ENCODE measurements at regions not wholly inside any gene's neighbourhood (a gene's known extent, or its start where the extent isn't known, plus 50 kb on each side); places are given as distances from the start of the nearest gene placed in this dataset.

GRCh38 chr22:47575291-47575690, 812.8 kb downstream of the TBC1D22A start:
- no peaks in the 10 kb centered on the region for H3K4me1 ChIP-seq (ENCODE audit: control insufficient read depth, insufficient read depth, low read length)
- TF ChIP-seq USF2 (IDR thresholded peaks at IDR 0.05; ENCODE audit: low read depth, low read length) (no peak), MAZ (IDR thresholded peaks at IDR 0.05; ENCODE audit: borderline replicate concordance, low read depth, low read length) (no peak), BHLHE40 (IDR thresholded peaks at IDR 0.05; ENCODE audit: low read depth, low read length) (no peak), NFE2L2 (IDR thresholded peaks at IDR 0.05; ENCODE audit: low read depth, low read length) (no peak), CEBPB (IDR thresholded peaks at IDR 0.05; ENCODE audit: low read depth, low read length) (no peak), FOS (IDR thresholded peaks at IDR 0.05; ENCODE audit: low read depth, low read length) (no peak), MXI1 (IDR thresholded peaks at IDR 0.05; ENCODE audit: borderline replicate concordance, low read depth, low read length) (no peak), RCOR1 (IDR thresholded peaks at IDR 0.05; ENCODE audit: insufficient replicate concordance, low read length) (no peak), RAD21 (IDR thresholded peaks at IDR 0.05; ENCODE audit: low read length) (no peak), CTCF (conservative IDR thresholded peaks at IDR 0.05; ENCODE audit: low read depth, low read length) (no peak), MAFK (IDR thresholded peaks at IDR 0.05; ENCODE audit: low read depth, low read length) (no peak), POLR2A (IDR thresholded peaks at IDR 0.05; ENCODE audit: low read depth, low read length) (no peak), RFX5 (IDR thresholded peaks at IDR 0.05; ENCODE audit: low read depth, low read length) (no peak), SMC3 (IDR thresholded peaks at IDR 0.05; ENCODE audit: low read depth, low read length) (no peak), ELK1 (IDR thresholded peaks at IDR 0.05; ENCODE audit: borderline replicate concordance, low read depth, low read length) (no peak), CHD1 (IDR thresholded peaks at IDR 0.05; ENCODE audit: low read depth, low read length) (no peak)
- H3K4me2 ChIP-seq (ENCODE audit: low read depth, low read length): no peak overlapping the region
- BruUV-seq (replicated peaks): no TSS peak
- 75% methylated on average over 2 of the region's 11 CpGs; no CpG with 5 or more reads in 1 of the 2 experiments for WGBS, 2 experiments (ENCODE audit: extremely low coverage in 2 of 2, insufficient read length in 1 of 2)
- H4K91ac ChIP-seq (ENCODE audit: insufficient read depth, low read depth, low read length): no peak overlapping the region
- no peaks in the 10 kb centered on the region for H3K36me3 ChIP-seq (ENCODE audit: control insufficient read depth, insufficient read depth, low read length)
- H2AK5ac ChIP-seq (ENCODE audit: low read depth, low read length): no peak overlapping the region
- no peak overlapping the region for H3K4ac ChIP-seq (ENCODE audit: low read depth, low read length)
- no peak overlapping the region for H4K5ac ChIP-seq (ENCODE audit: low read depth, low read length)
- no peak overlapping the region for H2AFZ ChIP-seq (replicated peaks; ENCODE audit: low read length, poor library complexity)
- ChIA-PET POLR2A (ENCODE audit: unreplicated experiment) (no interaction called here), CTCF (no interaction called here)
- H3K56ac ChIP-seq (ENCODE audit: extremely low read depth, insufficient read depth, low read length): no peak overlapping the region
- dilution Hi-C loops (cut with HindIII; ENCODE audit: low sequenced_read_pairs, unreplicated experiment) (no loop called here), intact Hi-C loops (cut with micrococcal nuclease) (no loop called here), in situ Hi-C loops (cut with MboI; ENCODE audit: low sequenced_read_pairs) (no loop called here)
- DNase-seq (no peak), ATAC-seq (ENCODE audit: low read depth) (no peak)
- no peaks in the 10 kb centered on the region for H4K20me1 ChIP-seq (ENCODE audit: insufficient read depth, low read length)
- no peak overlapping the region for H3K23ac ChIP-seq (ENCODE audit: low read depth, low read length)
- H3K4me3 ChIP-seq (ENCODE audit: insufficient read depth, low read depth, low read length): no peak overlapping the region
- no peak overlapping the region for H2BK15ac ChIP-seq (ENCODE audit: low read depth, low read length)
- H2BK120ac ChIP-seq (ENCODE audit: low read depth, low read length): no peak overlapping the region
- H2AK9ac ChIP-seq (replicated peaks; ENCODE audit: low read depth, low read length, poor library complexity): no peak overlapping the region
- H3K27ac ChIP-seq (ENCODE audit: insufficient read depth, low read length): no peak overlapping the region
- H3K9ac ChIP-seq (ENCODE audit: low read depth, low read length): no peak overlapping the region
- H3K14ac ChIP-seq (replicated peaks; ENCODE audit: low read depth, low read length): no peak overlapping the region
- no peaks in the 10 kb centered on the region for H3K79me1 ChIP-seq (ENCODE audit: low read depth in 1 of 2, low read length in 2 of 2)
- H3K9me3 ChIP-seq (ENCODE audit: control insufficient read depth, insufficient read depth, low read length): peaks cover 41% of the 10 kb centered on the region
- H3K9me1 ChIP-seq (ENCODE audit: insufficient read depth, low read length): no peaks in the 10 kb centered on the region
- no peak overlapping the region for H3K18ac ChIP-seq (ENCODE audit: low read depth, low read length)
- no peak overlapping the region for H2BK5ac ChIP-seq (ENCODE audit: low read depth, low read length, poor library complexity, severe bottlenecking)
- H2BK20ac ChIP-seq (ENCODE audit: low read depth, low read length): no peak overlapping the region
- H4K8ac ChIP-seq (ENCODE audit: low read depth in 2 of 2, low read length in 2 of 2): no peak overlapping the region
- no peaks in the 10 kb centered on the region for H3K27me3 ChIP-seq (ENCODE audit: control insufficient read depth, insufficient read depth, low read length)

Measured in IMR-90 (cell line).